Mesenchymal stem cell (in vitro differentiated cells and primary cell): ENCODE measurements at regions not wholly inside any gene's neighbourhood (a gene's known extent, or its start where the extent isn't known, plus 50 kb on each side); places are given as distances from the start of the nearest gene placed in this dataset.
A peak's percentile ranks its signal among the peaks of the same experiment; 100 is the strongest.

Source experiments
- DNase-seq: peaks from one replicate; pipeline ENCODE4 v3.0.0-alpha.2; 2013
- H2AFZ ChIP-seq: one replicate; pipeline ENCODE4 v1.6.1; 2013; ENCODE audit warnings: low read depth, mild to moderate bottlenecking, control low read depth, inconsistent platforms, low read length, moderate library complexity
- H2AK5ac ChIP-seq: 2 replicates; pipeline ENCODE4 v1.6.1; 2013; ENCODE audit warnings: low read length, moderate library complexity, mild to moderate bottlenecking, inconsistent platforms; ENCODE audit not compliant: severe bottlenecking
- H2BK120ac ChIP-seq: one replicate; pipeline ENCODE4 v1.6.1; 2013; ENCODE audit warnings: low read depth, mild to moderate bottlenecking, inconsistent platforms, low read length, moderate library complexity
- H2BK12ac ChIP-seq, 2 experiments: one replicate each; pipeline ENCODE4 v1.6.1; 2013; ENCODE audit warnings: inconsistent platforms in 2 of 2, low read length in 2 of 2, mild to moderate bottlenecking in 2 of 2, moderate library complexity in 2 of 2, control low read depth in 1 of 2
- H2BK15ac ChIP-seq: one replicate; pipeline ENCODE4 v1.6.1; 2013; ENCODE audit warnings: mild to moderate bottlenecking, low read depth, inconsistent platforms; ENCODE audit not compliant: poor library complexity, severe bottlenecking
- H2BK5ac ChIP-seq: 2 replicates; pipeline ENCODE4 v1.6.1; 2013; ENCODE audit warnings: low read depth, mild to moderate bottlenecking, low read length, control low read depth, inconsistent platforms; ENCODE audit not compliant: poor library complexity, severe bottlenecking
- H3K14ac ChIP-seq, 2 experiments: one replicate each; pipeline ENCODE4 v1.6.1; 2013; ENCODE audit warnings: inconsistent platforms in 2 of 2, low read length in 2 of 2, control low read depth in 1 of 2, mild to moderate bottlenecking in 1 of 2, moderate library complexity in 1 of 2
- H3K18ac ChIP-seq, 2 experiments: one replicate each; pipeline ENCODE4 v1.6.1; 2013; ENCODE audit warnings: inconsistent platforms in 2 of 2, low read length in 2 of 2, control low read depth in 1 of 2, low read depth in 1 of 2, mild to moderate bottlenecking in 1 of 2
- H3K23ac ChIP-seq, 2 experiments: one replicate each; pipeline ENCODE4 v1.6.1; 2013; ENCODE audit warnings: inconsistent platforms in 2 of 2, low read length in 2 of 2, mild to moderate bottlenecking in 2 of 2, moderate library complexity in 2 of 2, control low read depth in 1 of 2
- H3K27ac ChIP-seq: 2 replicates; pipeline ENCODE4 v1.5.1; 2013; ENCODE audit warnings: mild to moderate bottlenecking, moderate library complexity, low read length, control low read depth, inconsistent platforms; ENCODE audit not compliant: poor library complexity, severe bottlenecking
- H3K27me3 ChIP-seq, 2 experiments: 2 replicates each; pipeline versions ENCODE4 v1.6.1 to v1.7.0; 2013; ENCODE audit warnings: low read length in 2 of 2, mild to moderate bottlenecking in 2 of 2, moderate library complexity in 2 of 2, control low read depth in 1 of 2, inconsistent platforms in 1 of 2; ENCODE audit not compliant: control insufficient read depth in 1 of 2, insufficient read depth in 1 of 2
- H3K36me3 ChIP-seq, 2 experiments: 2 replicates each; pipeline versions ENCODE4 v1.6.1 to v1.7.0; 2013; ENCODE audit warnings: low read length in 2 of 2, control low read depth in 1 of 2, inconsistent platforms in 1 of 2, low read depth in 1 of 2, mild to moderate bottlenecking in 1 of 2; ENCODE audit not compliant: insufficient read depth in 2 of 2, control insufficient read depth in 1 of 2
- H3K4ac ChIP-seq, 2 experiments: one replicate each; pipeline ENCODE4 v1.6.1; 2013; ENCODE audit warnings: inconsistent platforms in 2 of 2, low read length in 2 of 2, mild to moderate bottlenecking in 2 of 2, moderate library complexity in 2 of 2, control low read depth in 1 of 2, low read depth in 1 of 2
- H3K4me1 ChIP-seq: 2 replicates; pipeline ENCODE4 v1.6.1; 2013; ENCODE audit warnings: low read depth, low read length, control low read depth; ENCODE audit not compliant: control insufficient read depth, insufficient read depth
- H3K4me2 ChIP-seq: 2 replicates; pipeline ENCODE4 v1.6.1; 2013; ENCODE audit warnings: low read length, mild to moderate bottlenecking, inconsistent platforms; ENCODE audit not compliant: poor library complexity, severe bottlenecking
- H3K4me3 ChIP-seq, 2 experiments: 2 replicates each; pipeline versions ENCODE4 v1.5.1 to v1.7.0; 2013; ENCODE audit warnings: low read length in 2 of 2, mild to moderate bottlenecking in 2 of 2, control low read depth in 1 of 2, low read depth in 1 of 2; ENCODE audit not compliant: insufficient read depth in 1 of 2
- H3K79me1 ChIP-seq: replicated peaks from 2 replicates; pipeline ENCODE4 v1.6.1; 2013; ENCODE audit warnings: mild to moderate bottlenecking, control low read depth, low read length, inconsistent platforms; ENCODE audit not compliant: poor library complexity, severe bottlenecking
- H3K9ac ChIP-seq: 2 replicates; pipeline ENCODE4 v1.7.0; 2013; ENCODE audit warnings: mild to moderate bottlenecking, low read length, moderate library complexity
- H3K9me3 ChIP-seq: 2 replicates; pipeline ENCODE4 v1.7.0; 2013; ENCODE audit warnings: mild to moderate bottlenecking, low read length; ENCODE audit not compliant: control insufficient read depth
- H4K8ac ChIP-seq: one replicate; pipeline ENCODE4 v1.6.1; 2013; ENCODE audit warnings: inconsistent platforms, mild to moderate bottlenecking, low read length, moderate library complexity
- H4K91ac ChIP-seq: one replicate; pipeline ENCODE4 v1.6.1; 2013; ENCODE audit warnings: mild to moderate bottlenecking, low read length, inconsistent platforms
- WGBS: methylation state at CpG from one replicate; pipeline ENCODE4 v1.1.7; 2013; ENCODE audit warnings: mixed read lengths; 5-methylcytosine and 5-hydroxymethylcytosine counted together

DNA sequence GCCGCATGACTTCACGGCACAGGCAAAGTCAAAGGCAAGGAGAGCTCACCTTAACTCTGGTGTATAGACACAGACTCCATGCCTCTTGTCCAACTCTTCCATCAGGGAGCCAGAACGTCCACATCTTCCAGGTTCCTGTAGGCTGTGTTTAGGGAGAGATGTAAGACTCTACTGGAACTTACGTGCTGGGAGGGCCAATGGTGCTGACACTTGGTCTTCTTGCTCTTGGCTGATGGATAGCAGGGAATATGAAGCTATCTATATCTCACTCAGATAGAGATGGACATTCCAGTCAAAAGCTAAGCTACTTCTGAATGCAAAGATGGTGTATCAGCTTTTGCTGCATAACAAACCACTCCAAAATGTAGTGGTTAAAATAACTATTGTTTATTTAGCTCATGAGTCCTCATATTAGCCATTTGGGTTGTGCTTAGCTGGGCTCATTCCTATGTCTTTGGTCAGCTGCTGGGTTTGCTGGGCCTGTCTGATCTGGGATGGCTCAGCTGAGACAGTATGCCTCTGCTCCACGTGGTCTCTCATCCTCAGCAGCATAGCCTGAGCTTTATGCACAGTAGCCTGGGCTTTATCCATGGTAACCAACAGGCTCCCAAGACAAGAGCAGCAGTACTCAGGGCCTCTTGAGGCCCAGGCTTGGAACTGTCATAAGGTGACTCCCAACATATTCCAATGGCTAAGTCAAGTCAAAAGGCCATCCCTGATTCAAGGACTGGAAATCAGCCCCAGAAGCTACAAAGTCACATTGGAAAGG lies 111.6 kb downstream of the SNX5 start:
- Histone ChIP-seq H2BK120ac (no peak overlapping the region), H2BK15ac (peak overlapping the region; percentile 12), H2AK5ac (no peak overlapping the region), H3K14ac (no peak overlapping the region), H3K79me1 (no peaks in the 10 kb centered on the region), H3K18ac (no peak overlapping the region), H2BK12ac (no peak overlapping the region), H3K23ac (no peak overlapping the region), H4K91ac (no peak overlapping the region), H3K4ac (no peak overlapping the region), H3K27ac (no peak overlapping the region), H2AFZ (no peak overlapping the region), H3K9ac (no peak overlapping the region), H3K9me3 (no peaks in the 10 kb centered on the region), H3K4me3 (no peak overlapping the region), H3K4me1 (peaks cover 5% of the 10 kb centered on the region), H2BK5ac (no peak overlapping the region), H4K8ac (no peak overlapping the region), H3K4me2 (no peak overlapping the region), H3K36me3 (no peaks in the 10 kb centered on the region), H3K27me3 (no peaks in the 10 kb centered on the region)
- 94% methylated on average over 5 of the region's 5 CpGs for WGBS
- no peak for DNase-seq

DNA sequence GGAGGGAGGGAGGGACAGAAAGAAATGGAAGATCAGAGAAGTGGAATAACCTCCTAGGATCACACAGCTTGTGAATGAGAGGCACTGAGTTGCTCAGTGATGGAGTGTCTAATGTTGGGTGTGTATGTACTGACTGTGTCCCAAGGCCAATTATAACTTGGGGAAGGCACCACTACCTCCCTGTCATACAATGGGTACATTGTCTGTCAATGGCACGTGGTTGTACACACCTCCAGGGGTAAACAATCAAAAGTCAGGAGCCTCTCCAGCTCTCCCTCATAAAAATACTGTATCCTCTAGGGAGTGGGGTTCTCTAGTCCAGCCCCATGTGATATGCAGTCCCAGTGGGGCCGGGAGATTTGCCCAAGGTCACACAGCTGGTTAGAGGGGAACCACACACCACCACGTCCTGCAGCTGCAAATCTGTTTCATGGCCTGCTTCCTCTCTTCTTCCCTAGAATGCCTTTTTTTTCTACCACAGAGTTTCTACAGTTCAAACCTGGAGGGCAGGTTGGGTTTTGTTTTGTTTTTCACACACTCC lies 112.5 kb downstream of the SNX5 start:
- Histone ChIP-seq H2BK12ac (no peak overlapping the region), H3K27me3 (no peaks in the 10 kb centered on the region), H2AK5ac (no peak overlapping the region), H3K14ac (no peak overlapping the region), H2AFZ (no peak overlapping the region), H3K79me1 (no peaks in the 10 kb centered on the region), H3K4me3 (no peak overlapping the region), H3K27ac (no peak overlapping the region), H4K91ac (no peak overlapping the region), H2BK5ac (no peak overlapping the region), H2BK120ac (no peak overlapping the region), H3K23ac (no peak overlapping the region), H3K4ac (no peak overlapping the region), H2BK15ac (no peak overlapping the region), H3K36me3 (no peaks in the 10 kb centered on the region), H4K8ac (no peak overlapping the region), H3K18ac (no peak overlapping the region), H3K9ac (no peak overlapping the region), H3K9me3 (no peaks in the 10 kb centered on the region), H3K4me1 (peaks cover 5% of the 10 kb centered on the region), H3K4me2 (no peak overlapping the region)
- 46% methylated on average over 3 of the region's 3 CpGs for WGBS
- no peak for DNase-seq

DNA sequence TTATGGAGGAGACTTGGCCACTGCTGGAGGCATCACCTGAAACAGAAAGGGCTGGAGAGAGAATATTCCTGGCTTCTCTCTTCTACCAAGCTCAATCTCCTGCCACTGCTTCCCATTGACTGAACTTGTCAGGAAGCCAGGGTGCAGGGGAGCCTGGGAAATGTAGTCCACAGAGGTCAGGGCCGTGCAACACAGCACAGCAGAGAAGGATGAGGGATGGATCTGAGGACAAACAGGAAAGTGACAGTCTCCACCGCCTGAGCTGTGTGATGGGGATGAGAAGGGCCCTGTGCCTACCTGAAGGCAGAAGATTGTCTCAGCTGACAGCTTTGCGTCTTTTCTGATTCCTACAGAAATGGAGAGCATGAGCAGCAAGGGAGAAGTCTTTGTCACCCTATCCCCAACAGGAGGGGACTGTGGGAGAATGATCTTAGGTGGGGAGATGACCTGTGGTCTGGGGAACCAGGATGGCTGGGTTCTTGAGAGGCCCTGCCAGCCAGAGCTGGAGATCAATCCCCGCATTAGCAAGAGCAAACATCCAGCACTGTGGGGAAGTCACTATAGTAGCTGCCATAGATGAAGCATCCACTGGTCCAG lies 114.2 kb downstream of the SNX5 start:
- H2AFZ ChIP-seq = no peak overlapping the region
- H3K4ac ChIP-seq = no peak overlapping the region
- H3K27me3 ChIP-seq = no peaks in the 10 kb centered on the region
- peak; percentile 53 for DNase-seq
- WGBS = 64% methylated on average over 4 of the region's 4 CpGs
- no peaks in the 10 kb centered on the region for H3K9me3 ChIP-seq
- H3K23ac ChIP-seq = peak overlapping the region in 1 of 2 experiments; percentile 19
- H3K36me3 ChIP-seq = no peaks in the 10 kb centered on the region
- H3K14ac ChIP-seq = no peak overlapping the region
- H3K18ac ChIP-seq = no peak overlapping the region
- peak overlapping the region in 1 of 2 experiments; percentile 35 for H2BK12ac ChIP-seq
- no peak overlapping the region for H3K27ac ChIP-seq
- H2AK5ac ChIP-seq = no peak overlapping the region
- H2BK120ac ChIP-seq = no peak overlapping the region
- H3K4me3 ChIP-seq = no peak overlapping the region
- no peaks in the 10 kb centered on the region for H3K79me1 ChIP-seq
- H3K4me1 ChIP-seq = peaks cover 6% of the 10 kb centered on the region
- no peak overlapping the region for H2BK5ac ChIP-seq
- H3K4me2 ChIP-seq = no peak overlapping the region
- no peak overlapping the region for H3K9ac ChIP-seq
- no peak overlapping the region for H2BK15ac ChIP-seq
- no peak overlapping the region for H4K91ac ChIP-seq
- no peak overlapping the region for H4K8ac ChIP-seq

DNA sequence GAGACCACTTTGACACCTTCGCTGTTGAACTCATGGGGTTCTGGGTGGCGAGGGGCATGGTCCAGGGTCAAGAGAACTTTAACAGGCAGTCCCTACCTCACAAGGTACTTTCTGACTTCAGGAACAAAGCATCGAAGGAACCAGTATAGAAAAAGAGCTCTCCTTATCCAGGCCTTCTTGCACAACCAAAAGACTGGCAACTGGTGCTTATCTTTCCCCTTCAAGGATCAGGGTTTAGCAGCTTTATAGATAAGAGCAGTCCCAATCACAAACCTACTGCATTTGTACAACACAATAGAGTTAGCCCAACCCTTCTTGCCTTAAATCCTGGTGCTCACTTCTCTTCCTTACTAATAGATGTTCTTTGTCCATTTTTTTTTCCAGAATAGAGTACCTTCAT lies 116.3 kb downstream of the SNX5 start:
- Histone ChIP-seq H4K8ac (no peak overlapping the region), H2AK5ac (no peak overlapping the region), H4K91ac (no peak overlapping the region), H3K27me3 (no peaks in the 10 kb centered on the region), H3K4me3 (no peak overlapping the region), H3K36me3 (no peaks in the 10 kb centered on the region), H3K14ac (no peak overlapping the region), H3K27ac (no peak overlapping the region), H2AFZ (no peak overlapping the region), H2BK15ac (no peak overlapping the region), H3K4me1 (peaks cover 8% of the 10 kb centered on the region), H3K9me3 (no peaks in the 10 kb centered on the region), H2BK12ac (no peak overlapping the region), H3K9ac (no peak overlapping the region), H3K23ac (no peak overlapping the region), H3K4me2 (no peak overlapping the region), H2BK5ac (no peak overlapping the region), H3K4ac (no peak overlapping the region), H3K18ac (no peak overlapping the region), H2BK120ac (no peak overlapping the region), H3K79me1 (no peaks in the 10 kb centered on the region)
- 98% methylated on average over 3 of the region's 3 CpGs for WGBS
- DNase-seq = no peak
